KMS-11 (cell line): ENCODE measurements at regions not wholly inside any gene's neighbourhood (a gene's known extent, or its start where the extent isn't known, plus 50 kb on each side); places are given as distances from the start of the nearest gene placed in this dataset.

Experiments
- H2AFZ ChIP-seq: fragments of 200-600 bp; sonication (generic); 2 replicates; pipeline ENCODE4 v1.6.1; 2016; ENCODE audit warnings: antibody characterized with exemption, mixed run types, low read depth
- H3K27ac ChIP-seq: fragments of 200-600 bp; sonication (generic); 2 replicates; pipeline ENCODE4 v1.6.1; 2016; ENCODE audit warnings: mild to moderate bottlenecking, mixed run types
- H3K27me3 ChIP-seq: fragments of 200-600 bp; sonication (generic); 2 replicates; pipeline ENCODE4 v1.6.1; 2017; ENCODE audit warnings: mild to moderate bottlenecking, low read depth, mixed run types, moderate library complexity; ENCODE audit not compliant: insufficient read depth
- H3K36me3 ChIP-seq: fragments of 200-600 bp; sonication (generic); 2 replicates; pipeline ENCODE4 v1.6.1; 2017; ENCODE audit warnings: mild to moderate bottlenecking, mixed run types; ENCODE audit not compliant: insufficient read depth
- H3K4me1 ChIP-seq: fragments of 200-600 bp; sonication (generic); 2 replicates; pipeline ENCODE4 v1.6.1; 2016; ENCODE audit warnings: mild to moderate bottlenecking, low read depth, mixed run types; ENCODE audit not compliant: poor library complexity, severe bottlenecking
- H3K4me2 ChIP-seq: fragments of 200-600 bp; sonication (generic); 2 replicates; pipeline ENCODE4 v1.7.0; 2016; ENCODE audit warnings: mild to moderate bottlenecking, mixed run types
- H3K4me3 ChIP-seq: fragments of 200-600 bp; sonication (generic); IDR thresholded peaks from 2 replicates; pipeline ENCODE4 v1.6.1; 2017; ENCODE audit warnings: low read depth, low read length, mixed read lengths; ENCODE audit not compliant: insufficient read depth
- H3K79me2 ChIP-seq: fragments of 200-600 bp; sonication (generic); 2 replicates; pipeline ENCODE4 v1.6.1; 2016; ENCODE audit warnings: low read depth, mixed run types; ENCODE audit not compliant: insufficient read depth
- H3K9ac ChIP-seq: fragments of 200-600 bp; sonication (generic); 2 replicates; pipeline ENCODE4 v1.6.1; 2016; ENCODE audit warnings: mild to moderate bottlenecking, mixed run types
- H4K20me1 ChIP-seq: fragments of 200-600 bp; sonication (generic); 2 replicates; pipeline ENCODE4 v1.6.1; 2016; ENCODE audit warnings: mild to moderate bottlenecking, mixed run types; ENCODE audit not compliant: insufficient read depth
- CTCF ChIP-seq: fragments of 200-600 bp; sonication (generic); conservative IDR thresholded peaks from 2 replicates; pipeline ENCODE4 v1.6.1; 2017; ENCODE audit warnings: low read depth, mild to moderate bottlenecking, antibody characterized with exemption, low read length, moderate library complexity, mixed read lengths

DNA sequence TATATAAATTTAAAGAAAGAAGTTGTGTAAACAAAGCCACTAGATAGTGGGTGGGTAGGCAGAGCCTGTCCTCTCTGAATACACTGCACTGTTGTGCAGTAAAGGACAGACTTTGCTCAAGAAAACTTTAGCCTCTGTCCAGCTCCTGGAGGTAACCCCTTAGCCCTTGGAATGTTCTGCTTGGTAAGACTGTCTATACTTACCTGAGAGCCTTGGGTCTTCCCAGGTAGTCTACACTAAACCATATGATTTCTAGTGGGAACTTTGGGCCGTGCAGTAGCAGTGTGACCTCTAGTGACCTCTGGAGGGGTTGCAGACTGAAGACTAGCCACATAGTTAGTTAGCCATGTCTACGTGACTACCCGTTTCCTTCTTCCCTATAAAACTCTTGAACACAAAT lies 678.3 kb upstream of the NRXN1 start:
- Histone ChIP-seq H3K27ac (no peak overlapping the region), H3K4me2 (no peak overlapping the region), H3K27me3 (no peaks in the 10 kb centered on the region), H2AFZ (no peak overlapping the region), H3K4me1 (no peaks in the 10 kb centered on the region), H3K9ac (no peak overlapping the region), H3K4me3 (no peak overlapping the region), H4K20me1 (no peaks in the 10 kb centered on the region), H3K79me2 (no peaks in the 10 kb centered on the region), H3K36me3 (no peaks in the 10 kb centered on the region)
- peak; percentile 28; the same call in 1 of the 2 replicates for TF ChIP-seq CTCF

DNA sequence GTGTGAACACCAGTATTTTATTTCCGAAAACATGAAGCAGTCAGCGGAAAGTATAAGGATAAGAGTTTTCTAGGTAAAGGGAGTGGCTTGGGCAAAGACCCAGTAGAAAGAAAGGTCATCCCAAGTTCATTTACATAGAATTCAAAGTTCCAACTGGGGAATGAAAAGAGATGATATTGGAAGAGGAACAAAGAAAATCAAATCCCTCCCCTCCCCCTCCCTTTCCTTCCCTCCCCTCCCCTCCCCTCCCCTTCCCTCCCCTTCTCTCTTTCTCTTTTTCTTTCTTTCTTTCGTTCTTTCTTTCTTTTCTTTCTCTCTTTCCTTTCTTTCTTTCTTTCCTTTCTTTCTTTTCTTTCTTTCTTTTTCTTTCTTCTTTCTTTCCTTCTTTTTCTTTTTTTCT lies 675.7 kb upstream of the NRXN1 start:
- no peak overlapping the region for H3K4me2 ChIP-seq
- no peaks in the 10 kb centered on the region for H3K36me3 ChIP-seq
- H3K79me2 ChIP-seq: no peaks in the 10 kb centered on the region
- no peak overlapping the region for H3K27ac ChIP-seq
- H3K4me1 ChIP-seq: no peaks in the 10 kb centered on the region
- no peak overlapping the region for H2AFZ ChIP-seq
- no peaks in the 10 kb centered on the region for H3K27me3 ChIP-seq
- H3K9ac ChIP-seq: no peak overlapping the region
- TF ChIP-seq CTCF: no peak
- no peaks in the 10 kb centered on the region for H4K20me1 ChIP-seq
- H3K4me3 ChIP-seq: no peak overlapping the region

GRCh38 chr2:51706220-51706619 lies 674.3 kb upstream of the NRXN1 start:
- no peaks in the 10 kb centered on the region for H3K4me1 ChIP-seq

DNA sequence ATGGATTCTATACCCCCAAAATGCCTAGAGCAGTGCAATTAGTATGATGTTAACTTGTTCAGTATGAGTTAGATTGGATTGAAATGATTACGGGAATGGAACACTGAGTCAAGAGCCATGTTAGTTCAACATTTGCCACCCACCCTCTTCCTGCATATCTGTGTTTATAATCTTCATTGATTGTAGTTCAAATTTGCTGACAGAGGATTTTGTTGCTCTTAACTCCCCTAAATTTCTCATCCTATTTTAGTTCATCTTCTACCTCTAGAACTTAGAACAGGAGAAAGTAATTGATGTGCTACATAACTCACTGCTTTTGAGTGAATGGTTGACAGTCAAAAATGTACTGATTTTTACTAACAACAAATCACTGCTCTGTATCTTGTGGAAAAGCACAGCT lies 673.5 kb upstream of the NRXN1 start:
- Histone ChIP-seq H3K4me2 (no peak overlapping the region), H3K27ac (no peak overlapping the region), H2AFZ (no peak overlapping the region), H3K9ac (no peak overlapping the region), H3K4me1 (no peaks in the 10 kb centered on the region), H3K36me3 (no peaks in the 10 kb centered on the region), H3K4me3 (no peak overlapping the region), H4K20me1 (no peaks in the 10 kb centered on the region), H3K79me2 (no peaks in the 10 kb centered on the region), H3K27me3 (no peaks in the 10 kb centered on the region)
- no peak for TF ChIP-seq CTCF

More at GRCh38 chr2:51706220-51706619, 674.3 kb upstream of the NRXN1 start:
- Histone ChIP-seq H3K4me3 (no peak overlapping the region), H3K9ac (no peak overlapping the region), H3K4me2 (no peak overlapping the region), H3K27ac (no peak overlapping the region), H3K79me2 (no peaks in the 10 kb centered on the region), H3K27me3 (no peaks in the 10 kb centered on the region), H2AFZ (no peak overlapping the region), H4K20me1 (no peaks in the 10 kb centered on the region), H3K36me3 (no peaks in the 10 kb centered on the region)
- TF ChIP-seq CTCF: no peak
